ENCODE measurements at regions not wholly inside any gene's neighbourhood (a gene's known extent, or its start where the extent isn't known, plus 50 kb on each side); places are given as distances from the start of the nearest gene placed in this dataset.
"Not testable (repeated sequence)": the region's sequence is repeated elsewhere in the genome, so short reads cannot be mapped to it uniquely, and the experiment has no call there.

- no peak for DNase-seq (ENCODE audit: low read depth)
- no peak for TF ChIP-seq CTCF (IDR thresholded peaks at IDR 0.05; ENCODE audit: control insufficient read depth, insufficient read depth, low read depth, low read length, missing control alignments)
These were observed 80.1 kb upstream of the CXCL13 start for GRCh38 chr4:77525538-77525937.

GRCh38 chr4:77527900-77528299 is 77.7 kb upstream of the CXCL13 start:
- not testable (repeated sequence) for DNase-seq (ENCODE audit: low read depth); H3K4me3 ChIP-seq (ENCODE audit: control insufficient read depth, low read depth, low read length)

More at GRCh38 chr4:77525538-77525937, 80.1 kb upstream of the CXCL13 start:
- no peak overlapping the region for H3K4me3 ChIP-seq (ENCODE audit: control insufficient read depth, low read depth, low read length)

- H3K4me3 ChIP-seq (ENCODE audit: control insufficient read depth, low read depth, low read length), result no peak overlapping the region
- TF ChIP-seq CTCF (IDR thresholded peaks at IDR 0.05; ENCODE audit: control insufficient read depth, insufficient read depth, low read depth, low read length, missing control alignments), result no peak
- no peak for DNase-seq (ENCODE audit: low read depth)
These were observed 67.5 kb upstream of the CXCL13 start for GRCh38 chr4:77538144-77538543.

- no peak overlapping the region for H3K4me3 ChIP-seq (ENCODE audit: control insufficient read depth, low read depth, low read length)
These were observed 67.0 kb upstream of the CXCL13 start for GRCh38 chr4:77538574-77539157.

More at GRCh38 chr4:77538574-77539157, 67.0 kb upstream of the CXCL13 start:
- no peak for DNase-seq (ENCODE audit: low read depth)
- TF ChIP-seq CTCF (IDR thresholded peaks at IDR 0.05; ENCODE audit: control insufficient read depth, insufficient read depth, low read depth, low read length, missing control alignments), result no peak

All from AG09309 (cell line).